ENCODE measurements at regions not wholly inside any gene's neighbourhood (a gene's known extent, or its start where the extent isn't known, plus 50 kb on each side); places are given as distances from the start of the nearest gene placed in this dataset.

DNA sequence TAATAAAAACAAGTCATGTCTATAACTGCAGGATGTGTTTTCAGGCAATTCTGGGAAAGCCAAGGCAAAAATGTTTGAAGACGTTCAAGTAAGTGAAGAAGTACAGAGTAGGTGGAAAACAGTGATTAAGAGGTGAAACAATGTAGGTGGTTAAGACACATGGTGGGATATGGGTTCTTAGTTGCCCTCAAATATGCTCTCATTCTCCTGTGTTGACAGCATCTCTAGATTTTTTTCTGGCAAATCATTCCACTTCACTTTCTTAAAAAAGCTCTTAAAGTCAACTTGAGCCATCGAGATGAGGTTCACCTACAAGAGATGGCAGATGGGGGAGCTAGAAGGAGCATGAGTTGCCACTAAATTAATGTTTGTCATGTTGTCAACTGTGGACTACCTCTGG is 1041.0 kb upstream of the CNTN5 start:
- TF ChIP-seq RFX5 (IDR thresholded peaks at IDR 0.05; ENCODE audit: low read length) (no peak), EP300 (IDR thresholded peaks at IDR 0.05; ENCODE audit: borderline replicate concordance in 1 of 2, low read depth in 1 of 2, low read length in 1 of 2) (no peak), TAF1 (IDR thresholded peaks at IDR 0.05; ENCODE audit: borderline replicate concordance, low read depth, low read length) (no peak), FOXJ3 (CRISPR knock-in tag; IDR thresholded peaks at IDR 0.05) (no peak), EZH2phosphoT487 (IDR thresholded peaks at IDR 0.05; ENCODE audit: borderline replicate concordance, low read depth) (no peak), MEF2A (IDR thresholded peaks at IDR 0.05; ENCODE audit: borderline replicate concordance, low read depth) (no peak), POLR2AphosphoS5 (IDR thresholded peaks at IDR 0.05; ENCODE audit: low read depth, low read length) (no peak), NRF1 (IDR thresholded peaks at IDR 0.05; ENCODE audit: low read depth, low read length) (no peak), TCF12 (IDR thresholded peaks at IDR 0.05) (no peak), FOXM1 (IDR thresholded peaks at IDR 0.05; ENCODE audit: low read depth) (no peak)
- TF ChIP-seq, protein P1, sequence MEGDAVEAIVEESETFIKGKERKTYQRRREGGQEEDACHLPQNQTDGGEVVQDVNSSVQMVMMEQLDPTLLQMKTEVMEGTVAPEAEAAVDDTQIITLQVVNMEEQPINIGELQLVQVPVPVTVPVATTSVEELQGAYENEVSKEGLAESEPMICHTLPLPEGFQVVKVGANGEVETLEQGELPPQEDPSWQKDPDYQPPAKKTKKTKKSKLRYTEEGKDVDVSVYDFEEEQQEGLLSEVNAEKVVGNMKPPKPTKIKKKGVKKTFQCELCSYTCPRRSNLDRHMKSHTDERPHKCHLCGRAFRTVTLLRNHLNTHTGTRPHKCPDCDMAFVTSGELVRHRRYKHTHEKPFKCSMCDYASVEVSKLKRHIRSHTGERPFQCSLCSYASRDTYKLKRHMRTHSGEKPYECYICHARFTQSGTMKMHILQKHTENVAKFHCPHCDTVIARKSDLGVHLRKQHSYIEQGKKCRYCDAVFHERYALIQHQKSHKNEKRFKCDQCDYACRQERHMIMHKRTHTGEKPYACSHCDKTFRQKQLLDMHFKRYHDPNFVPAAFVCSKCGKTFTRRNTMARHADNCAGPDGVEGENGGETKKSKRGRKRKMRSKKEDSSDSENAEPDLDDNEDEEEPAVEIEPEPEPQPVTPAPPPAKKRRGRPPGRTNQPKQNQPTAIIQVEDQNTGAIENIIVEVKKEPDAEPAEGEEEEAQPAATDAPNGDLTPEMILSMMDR (IDR thresholded peaks at IDR 0.05), result no peak
- TF ChIP-seq, protein P2, sequence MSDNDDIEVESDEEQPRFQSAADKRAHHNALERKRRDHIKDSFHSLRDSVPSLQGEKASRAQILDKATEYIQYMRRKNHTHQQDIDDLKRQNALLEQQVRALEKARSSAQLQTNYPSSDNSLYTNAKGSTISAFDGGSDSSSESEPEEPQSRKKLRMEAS (IDR thresholded peaks at IDR 0.05; ENCODE audit: low read depth), result no peak
- TF ChIP-seq, protein P3, sequence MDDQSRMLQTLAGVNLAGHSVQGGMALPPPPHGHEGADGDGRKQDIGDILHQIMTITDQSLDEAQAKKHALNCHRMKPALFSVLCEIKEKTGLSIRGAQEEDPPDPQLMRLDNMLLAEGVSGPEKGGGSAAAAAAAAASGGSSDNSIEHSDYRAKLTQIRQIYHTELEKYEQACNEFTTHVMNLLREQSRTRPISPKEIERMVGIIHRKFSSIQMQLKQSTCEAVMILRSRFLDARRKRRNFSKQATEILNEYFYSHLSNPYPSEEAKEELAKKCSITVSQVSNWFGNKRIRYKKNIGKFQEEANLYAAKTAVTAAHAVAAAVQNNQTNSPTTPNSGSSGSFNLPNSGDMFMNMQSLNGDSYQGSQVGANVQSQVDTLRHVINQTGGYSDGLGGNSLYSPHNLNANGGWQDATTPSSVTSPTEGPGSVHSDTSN (IDR thresholded peaks at IDR 0.05), result no peak
- TF ChIP-seq, protein P4, sequence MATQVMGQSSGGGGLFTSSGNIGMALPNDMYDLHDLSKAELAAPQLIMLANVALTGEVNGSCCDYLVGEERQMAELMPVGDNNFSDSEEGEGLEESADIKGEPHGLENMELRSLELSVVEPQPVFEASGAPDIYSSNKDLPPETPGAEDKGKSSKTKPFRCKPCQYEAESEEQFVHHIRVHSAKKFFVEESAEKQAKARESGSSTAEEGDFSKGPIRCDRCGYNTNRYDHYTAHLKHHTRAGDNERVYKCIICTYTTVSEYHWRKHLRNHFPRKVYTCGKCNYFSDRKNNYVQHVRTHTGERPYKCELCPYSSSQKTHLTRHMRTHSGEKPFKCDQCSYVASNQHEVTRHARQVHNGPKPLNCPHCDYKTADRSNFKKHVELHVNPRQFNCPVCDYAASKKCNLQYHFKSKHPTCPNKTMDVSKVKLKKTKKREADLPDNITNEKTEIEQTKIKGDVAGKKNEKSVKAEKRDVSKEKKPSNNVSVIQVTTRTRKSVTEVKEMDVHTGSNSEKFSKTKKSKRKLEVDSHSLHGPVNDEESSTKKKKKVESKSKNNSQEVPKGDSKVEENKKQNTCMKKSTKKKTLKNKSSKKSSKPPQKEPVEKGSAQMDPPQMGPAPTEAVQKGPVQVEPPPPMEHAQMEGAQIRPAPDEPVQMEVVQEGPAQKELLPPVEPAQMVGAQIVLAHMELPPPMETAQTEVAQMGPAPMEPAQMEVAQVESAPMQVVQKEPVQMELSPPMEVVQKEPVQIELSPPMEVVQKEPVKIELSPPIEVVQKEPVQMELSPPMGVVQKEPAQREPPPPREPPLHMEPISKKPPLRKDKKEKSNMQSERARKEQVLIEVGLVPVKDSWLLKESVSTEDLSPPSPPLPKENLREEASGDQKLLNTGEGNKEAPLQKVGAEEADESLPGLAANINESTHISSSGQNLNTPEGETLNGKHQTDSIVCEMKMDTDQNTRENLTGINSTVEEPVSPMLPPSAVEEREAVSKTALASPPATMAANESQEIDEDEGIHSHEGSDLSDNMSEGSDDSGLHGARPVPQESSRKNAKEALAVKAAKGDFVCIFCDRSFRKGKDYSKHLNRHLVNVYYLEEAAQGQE (IDR thresholded peaks at IDR 0.05; ENCODE audit: low read depth, low read length), result no peak

Data from SK-N-SH (cell line).